Panc1 (cell line): ENCODE measurements at regions not wholly inside any gene's neighbourhood (a gene's known extent, or its start where the extent isn't known, plus 50 kb on each side); places are given as distances from the start of the nearest gene placed in this dataset.

ENCODE experiments used
- ATAC-seq: fragments of 200-7000 bp; cut with Tn5 transposase; 2 replicates; pipeline ENCODE4 v1.9.1; 2020; ENCODE audit warnings: mild to moderate bottlenecking, moderate library complexity
- BruUV-seq: library from RNA; stranded (reverse); fragments of 400-500 nt; replicated peaks from 2 replicates; lab custom pipeline; 2021; lab: Mats Ljungman, UMichigan
- CTCF ChIA-PET: fragments of 300-600 bp; sonication (Branson Sonifier 250); formaldehyde crosslinking; loops from one replicate; lab custom pipeline; 2022; ENCODE audit warnings: antibody characterized with exemption; lab: Charles Lee
- POLR2A ChIA-PET: fragments of 300-600 bp; sonication (Branson Sonifier 250); formaldehyde crosslinking; loops from one replicate; lab custom pipeline; 2022; ENCODE audit warnings: antibody characterized with exemption; lab: Charles Lee
- DNase-seq: peaks from one replicate; pipeline ENCODE4 v3.0.0-alpha.2; 2010; ENCODE audit warnings: low read depth, low spot score
- H3K27ac ChIP-seq: 2 replicates; pipeline ENCODE4 v1.5.1; 2011; ENCODE audit warnings: mild to moderate bottlenecking, low read length, inconsistent platforms
- H3K27me3 ChIP-seq: fragments of 200-500 bp; sonication (Bioruptor generic); 2 replicates; pipeline ENCODE4 v1.6.0; 2014; ENCODE audit warnings: low read length, inconsistent platforms; ENCODE audit not compliant: control insufficient read depth, insufficient read depth
- H3K36me3 ChIP-seq: fragments of 200-500 bp; sonication (Bioruptor generic); 2 replicates; pipeline ENCODE4 v1.5.1; 2014; ENCODE audit warnings: inconsistent platforms, mild to moderate bottlenecking, low read length, moderate library complexity; ENCODE audit not compliant: control insufficient read depth, insufficient read depth
- H3K4me1 ChIP-seq: 2 replicates; pipeline ENCODE4 v1.5.1; 2011; ENCODE audit warnings: inconsistent platforms, mild to moderate bottlenecking, low read length, moderate library complexity; ENCODE audit not compliant: control insufficient read depth, insufficient read depth
- H3K4me3 ChIP-seq, 2 experiments: 2 replicates each; pipeline ENCODE4 v1.5.1; 2011 to 2012; ENCODE audit warnings: low read depth in 2 of 2, low read length in 2 of 2, mild to moderate bottlenecking in 2 of 2, inconsistent platforms in 1 of 2, moderate library complexity in 1 of 2
- H3K9me3 ChIP-seq: fragments of 200-500 bp; sonication (Bioruptor generic); 2 replicates; pipeline ENCODE4 v1.5.1; 2014; ENCODE audit warnings: low read depth, mild to moderate bottlenecking, inconsistent platforms, low read length, moderate library complexity; ENCODE audit not compliant: control insufficient read depth, insufficient read depth
- POLR2AphosphoS5 ChIP-seq: IDR thresholded peaks from 2 replicates; pipeline ENCODE4 v1.6.1; 2012; ENCODE audit warnings: mild to moderate bottlenecking, low read depth, low read length, moderate library complexity
- REST ChIP-seq, 2 experiments: IDR thresholded peaks; 2 replicates each; pipeline ENCODE4 v1.6.1; 2011 to 2012; ENCODE audit warnings: low read depth in 2 of 2, control low read depth in 1 of 2, low read length in 1 of 2, mild to moderate bottlenecking in 1 of 2, moderate library complexity in 1 of 2; ENCODE audit not compliant: insufficient read depth in 1 of 2
- SIN3A ChIP-seq: IDR thresholded peaks from 2 replicates; pipeline ENCODE4 v1.6.1; 2012; ENCODE audit warnings: low read depth, mild to moderate bottlenecking, low read length, moderate library complexity, borderline replicate concordance; ENCODE audit not compliant: insufficient read depth
- TCF7L2 ChIP-seq: IDR thresholded peaks from 2 replicates; pipeline ENCODE4 v1.6.1; 2011; ENCODE audit warnings: mild to moderate bottlenecking, low read depth, low read length, inconsistent platforms
- in situ Hi-C: cut with HindIII; loops from 2 replicates; pipeline ENCODE4 v1.10.0; 2016; ENCODE audit warnings: low sequenced_read_pairs, low pct_unique_long_range_greater_than_20kb
- intact Hi-C: fragments of 100-400 bp; cut with micrococcal nuclease; formaldehyde crosslinking; loops from one replicate; pipeline ENCODE4 v1.10.0; 2022; ENCODE audit not compliant: unreplicated experiment
- TF ChIP-seq, protein P1 (sequence below): fragments of 450-650 bp; IDR thresholded peaks from 2 replicates; pipeline ENCODE4 v1.5.1; 2017; ENCODE audit warnings: mild to moderate bottlenecking

- TF ChIP-seq SIN3A (no peak), POLR2AphosphoS5 (no peak), REST (IDR thresholded peaks at IDR 0.05; ENCODE audit: insufficient read depth in 1 of 2, low read depth in 2 of 2, low read length in 1 of 2) (no peak), TCF7L2 (no peak)
- TF ChIP-seq, protein P1, sequence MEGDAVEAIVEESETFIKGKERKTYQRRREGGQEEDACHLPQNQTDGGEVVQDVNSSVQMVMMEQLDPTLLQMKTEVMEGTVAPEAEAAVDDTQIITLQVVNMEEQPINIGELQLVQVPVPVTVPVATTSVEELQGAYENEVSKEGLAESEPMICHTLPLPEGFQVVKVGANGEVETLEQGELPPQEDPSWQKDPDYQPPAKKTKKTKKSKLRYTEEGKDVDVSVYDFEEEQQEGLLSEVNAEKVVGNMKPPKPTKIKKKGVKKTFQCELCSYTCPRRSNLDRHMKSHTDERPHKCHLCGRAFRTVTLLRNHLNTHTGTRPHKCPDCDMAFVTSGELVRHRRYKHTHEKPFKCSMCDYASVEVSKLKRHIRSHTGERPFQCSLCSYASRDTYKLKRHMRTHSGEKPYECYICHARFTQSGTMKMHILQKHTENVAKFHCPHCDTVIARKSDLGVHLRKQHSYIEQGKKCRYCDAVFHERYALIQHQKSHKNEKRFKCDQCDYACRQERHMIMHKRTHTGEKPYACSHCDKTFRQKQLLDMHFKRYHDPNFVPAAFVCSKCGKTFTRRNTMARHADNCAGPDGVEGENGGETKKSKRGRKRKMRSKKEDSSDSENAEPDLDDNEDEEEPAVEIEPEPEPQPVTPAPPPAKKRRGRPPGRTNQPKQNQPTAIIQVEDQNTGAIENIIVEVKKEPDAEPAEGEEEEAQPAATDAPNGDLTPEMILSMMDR: no peak
- ATAC-seq (no peak), DNase-seq (no peak)
- no peaks in the 10 kb centered on the region for H3K9me3 ChIP-seq
- in situ Hi-C loops (no loop called here), intact Hi-C loops (no loop called here)
- ChIA-PET POLR2A (no interaction called here), CTCF (no interaction called here)
- BruUV-seq: no TSS peak
- no peaks in the 10 kb centered on the region for H3K27me3 ChIP-seq
- no peak overlapping the region for H3K27ac ChIP-seq
- H3K36me3 ChIP-seq: no peaks in the 10 kb centered on the region
- no peaks in the 10 kb centered on the region for H3K4me1 ChIP-seq
- no peak overlapping the region for H3K4me3 ChIP-seq
Measured at GRCh38 chr6:91860541-91861335, 1273.9 kb upstream of the MAP3K7 start.

- H3K9me3 ChIP-seq: no peaks in the 10 kb centered on the region
- H3K27ac ChIP-seq: no peak overlapping the region
- DNase-seq (no peak), ATAC-seq (no peak)
- in situ Hi-C loops (no loop called here), intact Hi-C loops (no loop called here)
- TF ChIP-seq TCF7L2 (no peak), SIN3A (no peak), REST (IDR thresholded peaks at IDR 0.05; ENCODE audit: insufficient read depth in 1 of 2, low read depth in 2 of 2, low read length in 1 of 2) (no peak), POLR2AphosphoS5 (no peak)
- TF ChIP-seq, protein P1: no peak
- no peaks in the 10 kb centered on the region for H3K36me3 ChIP-seq
- no peaks in the 10 kb centered on the region for H3K4me1 ChIP-seq
- ChIA-PET CTCF (no interaction called here), POLR2A (no interaction called here)
- no peaks in the 10 kb centered on the region for H3K27me3 ChIP-seq
- no TSS peak for BruUV-seq
- H3K4me3 ChIP-seq: no peak overlapping the region
Measured at GRCh38 chr6:91852252-91852651, 1265.4 kb upstream of the MAP3K7 start.
